ENCODE measurements at regions not wholly inside any gene's neighbourhood (a gene's known extent, or its start where the extent isn't known, plus 50 kb on each side); places are given as distances from the start of the nearest gene placed in this dataset.
"Not testable (repeated sequence)": the region's sequence is repeated elsewhere in the genome, so short reads cannot be mapped to it uniquely, and the experiment has no call there.

- not testable (repeated sequence) for TF ChIP-seq CTCF (IDR thresholded peaks at IDR 0.05); POLR2A (IDR thresholded peaks at IDR 0.05; ENCODE audit: low read depth); EP300 (IDR thresholded peaks at IDR 0.05)
Measured at GRCh38 chr5:1573217-1574022, 49.7 kb upstream of the LPCAT1 start.
